Suprapubic skin (tissue), 4 donors: ENCODE measurements at regions not wholly inside any gene's neighbourhood (a gene's known extent, or its start where the extent isn't known, plus 50 kb on each side); places are given as distances from the start of the nearest gene placed in this dataset.

ENCODE experiments used
- POLR2A ChIP-seq, 2 donors: fragments of 450-650 bp; IDR thresholded peaks; one replicate each; pipeline ENCODE4 v1.6.1; 2017; ENCODE audit warnings: antibody characterized with exemption in 2 of 2, mild to moderate bottlenecking in 2 of 2, moderate library complexity in 2 of 2
- POLR2AphosphoS5 ChIP-seq, 3 donors: sonication (generic); formaldehyde crosslinking; IDR thresholded peaks; one replicate each; pipeline ENCODE4 v1.6.1; 2017; ENCODE audit warnings: antibody characterized with exemption in 3 of 3

- TF ChIP-seq POLR2A (IDR thresholded peaks at IDR 0.05) (no peak), POLR2AphosphoS5 (IDR thresholded peaks at IDR 0.05) (no peak)
Observed at GRCh38 chr1:95627244-95627643, 393.2 kb downstream of the RWDD3 start.
